Glutamatergic neuron (in vitro differentiated cells): ENCODE measurements at regions not wholly inside any gene's neighbourhood (a gene's known extent, or its start where the extent isn't known, plus 50 kb on each side); places are given as distances from the start of the nearest gene placed in this dataset.

Source experiments
- DNase-seq: peaks from one replicate; pipeline ENCODE4 v3.0.0; 2022
- H3K27ac Mint-ChIP-seq: one replicate; pipeline ENCODE4 v1.8.0; 2020; ENCODE audit warnings: mild to moderate bottlenecking, mixed read lengths, inconsistent platforms; ENCODE audit not compliant: unreplicated experiment
- H3K27me3 Mint-ChIP-seq: one replicate; pipeline ENCODE4 v1.8.0; 2020; ENCODE audit warnings: mild to moderate bottlenecking, moderate library complexity, mixed read lengths, inconsistent platforms; ENCODE audit not compliant: unreplicated experiment
- H3K36me3 Mint-ChIP-seq: one replicate; pipeline ENCODE4 v1.8.0; 2020; ENCODE audit warnings: mild to moderate bottlenecking, mixed read lengths, inconsistent platforms; ENCODE audit not compliant: unreplicated experiment
- H3K4me1 Mint-ChIP-seq: one replicate; pipeline ENCODE4 v1.8.0; 2020; ENCODE audit warnings: mild to moderate bottlenecking, low read depth, mixed read lengths, inconsistent platforms; ENCODE audit not compliant: unreplicated experiment
- H3K4me3 Mint-ChIP-seq: one replicate; pipeline ENCODE4 v1.8.0; 2020; ENCODE audit warnings: mild to moderate bottlenecking, mixed read lengths, inconsistent platforms; ENCODE audit not compliant: unreplicated experiment
- H3K9me3 Mint-ChIP-seq: one replicate; pipeline ENCODE4 v1.8.0; 2020; ENCODE audit warnings: mild to moderate bottlenecking, moderate library complexity, mixed read lengths, inconsistent platforms; ENCODE audit not compliant: unreplicated experiment
- TF ChIP-seq, protein P1 (sequence below): fragments of 200-600 bp; sonication (generic); IDR thresholded peaks from one replicate; pipeline ENCODE4 v1.5.0; 2021; ENCODE audit not compliant: partially characterized antibody, unreplicated experiment

GRCh38 chr1:199218533-199218932 lies 579.7 kb downstream of the PTPRC start:
- no peaks in the 10 kb centered on the region for H3K9me3 Mint-ChIP-seq
- TF ChIP-seq, protein P1, sequence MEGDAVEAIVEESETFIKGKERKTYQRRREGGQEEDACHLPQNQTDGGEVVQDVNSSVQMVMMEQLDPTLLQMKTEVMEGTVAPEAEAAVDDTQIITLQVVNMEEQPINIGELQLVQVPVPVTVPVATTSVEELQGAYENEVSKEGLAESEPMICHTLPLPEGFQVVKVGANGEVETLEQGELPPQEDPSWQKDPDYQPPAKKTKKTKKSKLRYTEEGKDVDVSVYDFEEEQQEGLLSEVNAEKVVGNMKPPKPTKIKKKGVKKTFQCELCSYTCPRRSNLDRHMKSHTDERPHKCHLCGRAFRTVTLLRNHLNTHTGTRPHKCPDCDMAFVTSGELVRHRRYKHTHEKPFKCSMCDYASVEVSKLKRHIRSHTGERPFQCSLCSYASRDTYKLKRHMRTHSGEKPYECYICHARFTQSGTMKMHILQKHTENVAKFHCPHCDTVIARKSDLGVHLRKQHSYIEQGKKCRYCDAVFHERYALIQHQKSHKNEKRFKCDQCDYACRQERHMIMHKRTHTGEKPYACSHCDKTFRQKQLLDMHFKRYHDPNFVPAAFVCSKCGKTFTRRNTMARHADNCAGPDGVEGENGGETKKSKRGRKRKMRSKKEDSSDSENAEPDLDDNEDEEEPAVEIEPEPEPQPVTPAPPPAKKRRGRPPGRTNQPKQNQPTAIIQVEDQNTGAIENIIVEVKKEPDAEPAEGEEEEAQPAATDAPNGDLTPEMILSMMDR: no peak
- no peak overlapping the region for H3K27ac Mint-ChIP-seq

DNA sequence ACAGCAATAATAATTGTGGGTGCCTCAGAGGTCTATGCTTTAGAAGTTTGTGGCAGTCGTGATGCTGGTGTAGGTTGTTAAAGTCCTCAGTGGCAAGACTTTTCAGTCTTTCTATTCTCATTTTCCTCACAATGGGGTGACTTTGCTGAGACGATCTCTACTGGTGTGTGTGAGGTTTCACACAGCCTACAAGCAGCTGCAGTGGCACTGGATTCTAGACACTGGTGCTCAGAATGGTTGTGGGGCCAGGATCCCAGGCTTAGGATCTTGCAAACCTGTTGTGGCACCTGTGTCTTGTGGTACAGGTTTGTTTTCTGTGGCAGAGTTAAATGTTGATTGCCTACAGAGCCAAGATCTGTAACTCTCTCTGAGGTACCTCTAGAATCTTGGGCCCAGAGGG lies 581.2 kb downstream of the PTPRC start:
- no peak for DNase-seq
- Mint-ChIP-seq H3K36me3 (peaks cover 4% of the 10 kb centered on the region), H3K4me3 (no peak overlapping the region), H3K27ac (no peak overlapping the region), H3K9me3 (no peaks in the 10 kb centered on the region), H3K4me1 (peaks cover 3% of the 10 kb centered on the region), H3K27me3 (no peaks in the 10 kb centered on the region)
- TF ChIP-seq, protein P1: no peak

More at GRCh38 chr1:199218533-199218932, 579.7 kb downstream of the PTPRC start:
- no peak overlapping the region for H3K4me3 Mint-ChIP-seq
- H3K36me3 Mint-ChIP-seq: peaks cover 4% of the 10 kb centered on the region
- no peaks in the 10 kb centered on the region for H3K27me3 Mint-ChIP-seq
- no peak for DNase-seq
- peaks cover 3% of the 10 kb centered on the region for H3K4me1 Mint-ChIP-seq

- H3K4me3 Mint-ChIP-seq: no peak overlapping the region
- H3K9me3 Mint-ChIP-seq: no peaks in the 10 kb centered on the region
- TF ChIP-seq, protein P1: no peak
- no peak for DNase-seq
- H3K27ac Mint-ChIP-seq: no peak overlapping the region
- H3K27me3 Mint-ChIP-seq: no peaks in the 10 kb centered on the region
- peaks cover 3% of the 10 kb centered on the region for H3K4me1 Mint-ChIP-seq
- peaks cover 4% of the 10 kb centered on the region for H3K36me3 Mint-ChIP-seq
Measured at GRCh38 chr1:199221371-199222150, 582.7 kb downstream of the PTPRC start.

DNA sequence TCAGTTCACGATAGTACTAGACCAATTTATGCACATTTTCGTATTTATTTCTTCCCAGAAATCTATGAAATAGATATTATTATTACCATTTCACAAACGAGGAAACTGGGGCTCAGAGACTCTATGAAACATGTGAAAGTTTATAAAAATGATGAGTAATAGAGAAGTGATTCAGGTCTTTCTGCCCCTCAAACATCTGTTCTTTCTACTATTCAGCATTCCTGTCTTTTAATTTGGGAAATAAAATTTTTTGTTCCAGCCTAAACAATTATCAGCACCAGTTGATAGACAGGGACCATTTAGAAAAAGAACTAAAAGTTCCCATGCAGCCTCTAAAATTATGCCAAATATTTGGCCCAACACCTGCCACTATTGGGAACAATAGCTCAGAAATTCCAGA lies 585.1 kb downstream of the PTPRC start:
- H3K36me3 Mint-ChIP-seq: peaks cover 4% of the 10 kb centered on the region
- no peaks in the 10 kb centered on the region for H3K27me3 Mint-ChIP-seq
- no peak overlapping the region for H3K27ac Mint-ChIP-seq
- peaks cover 3% of the 10 kb centered on the region for H3K4me1 Mint-ChIP-seq
- DNase-seq: no peak
- H3K9me3 Mint-ChIP-seq: no peaks in the 10 kb centered on the region
- TF ChIP-seq, protein P1: no peak
- no peak overlapping the region for H3K4me3 Mint-ChIP-seq

DNA sequence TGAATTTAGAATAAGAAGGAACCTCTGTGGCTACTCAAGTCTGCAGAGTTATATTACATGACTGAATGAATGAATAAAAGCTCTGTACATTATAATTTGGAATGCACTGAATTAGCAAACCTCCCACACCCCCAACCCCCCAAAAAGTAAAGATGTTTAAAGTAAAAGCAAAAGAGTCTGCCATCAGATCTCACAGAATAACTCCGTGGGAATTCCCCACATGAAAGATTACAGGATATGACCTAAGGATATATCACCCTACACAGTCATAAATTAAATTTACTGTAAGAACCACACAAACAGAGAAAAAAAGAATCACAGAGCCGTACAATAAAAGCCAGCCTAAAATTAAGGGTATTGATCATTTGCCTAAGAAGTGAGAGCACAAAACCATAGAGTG lies 587.3 kb downstream of the PTPRC start:
- no peak for DNase-seq
- H3K27ac Mint-ChIP-seq: no peak overlapping the region
- H3K36me3 Mint-ChIP-seq: no peaks in the 10 kb centered on the region
- TF ChIP-seq, protein P1: no peak
- H3K9me3 Mint-ChIP-seq: peaks cover 2% of the 10 kb centered on the region
- H3K27me3 Mint-ChIP-seq: no peaks in the 10 kb centered on the region
- H3K4me1 Mint-ChIP-seq: peaks cover 3% of the 10 kb centered on the region
- H3K4me3 Mint-ChIP-seq: no peak overlapping the region
